ENCODE measurements at regions not wholly inside any gene's neighbourhood (a gene's known extent, or its start where the extent isn't known, plus 50 kb on each side); places are given as distances from the start of the nearest gene placed in this dataset.
"Not testable (repeated sequence)": the region's sequence is repeated elsewhere in the genome, so short reads cannot be mapped to it uniquely, and the experiment has no call there.

GRCh38 chr6:37078814-37079213 is 73.4 kb downstream of the FGD2 start:
- no peak for DNase-seq

GRCh38 chr6:37081042-37081607 is 75.7 kb downstream of the FGD2 start:
- DNase-seq = no peak

GRCh38 chr6:37082390-37083130 is 77.1 kb downstream of the FGD2 start:
- no peak for DNase-seq

- DNase-seq = no peak
Measured at GRCh38 chr6:37083243-37084138, 78.0 kb downstream of the FGD2 start.

GRCh38 chr6:37084665-37085064 is 79.2 kb downstream of the FGD2 start:
- DNase-seq = not testable (repeated sequence)

- DNase-seq = no peak
Measured at GRCh38 chr6:37085198-37085597, 79.7 kb downstream of the FGD2 start.

- no peak for DNase-seq
Measured at GRCh38 chr6:37088897-37089296, 81.1 kb upstream of the PIM1 start.

GRCh38 chr6:37089783-37090182 is 80.2 kb upstream of the PIM1 start:
- DNase-seq = no peak

GRCh38 chr6:37091104-37091503 is 78.8 kb upstream of the PIM1 start:
- DNase-seq = not testable (repeated sequence)

GRCh38 chr6:37091586-37091985 is 78.4 kb upstream of the PIM1 start:
- not testable (repeated sequence) for DNase-seq

- DNase-seq = no peak
Measured at GRCh38 chr6:37092923-37093727, 76.8 kb upstream of the PIM1 start.

- DNase-seq = no peak
Measured at GRCh38 chr6:37093728-37094069, 76.3 kb upstream of the PIM1 start.

GRCh38 chr6:37095997-37096396 is 74.0 kb upstream of the PIM1 start:
- no peak for DNase-seq

- DNase-seq = no peak
Measured at GRCh38 chr6:37097335-37097734, 72.6 kb upstream of the PIM1 start.

GRCh38 chr6:37099442-37099841 is 70.5 kb upstream of the PIM1 start:
- no peak for DNase-seq

- DNase-seq = no peak
Measured at GRCh38 chr6:37100745-37101144, 69.2 kb upstream of the PIM1 start.

- DNase-seq = no peak
Measured at GRCh38 chr6:37101991-37102298, 68.0 kb upstream of the PIM1 start.

GRCh38 chr6:37102299-37103168 is 67.4 kb upstream of the PIM1 start:
- DNase-seq = peak; percentile 74

GRCh38 chr6:37103169-37104039 is 66.5 kb upstream of the PIM1 start:
- DNase-seq = peak; percentile 9

- DNase-seq = no peak
Measured at GRCh38 chr6:37104824-37105147, 65.2 kb upstream of the PIM1 start.

Data from activated naive CD4-positive, alpha-beta T cell treated with Interleukin-2 at 50 U/mL for 16 hours (primary cell).